OCI-LY1 (cell line): ENCODE measurements at regions not wholly inside any gene's neighbourhood (a gene's known extent, or its start where the extent isn't known, plus 50 kb on each side); places are given as distances from the start of the nearest gene placed in this dataset.

Source experiments
- H2AFZ ChIP-seq: fragments of 200-600 bp; sonication (generic), shearing (Covaris generic); 2 replicates; pipeline ENCODE4 v1.6.0; 2014; ENCODE audit warnings: antibody characterized with exemption, mild to moderate bottlenecking, low read length
- H3F3A ChIP-seq: fragments of 200-600 bp; sonication (generic), shearing (Covaris generic); 2 replicates; pipeline ENCODE4 v1.6.0; 2014; ENCODE audit warnings: mild to moderate bottlenecking, antibody characterized with exemption, low read length, moderate library complexity; ENCODE audit not compliant: insufficient read depth
- H3K27ac ChIP-seq: fragments of 200-600 bp; sonication (generic); 2 replicates; pipeline ENCODE4 v1.5.1; 2014; ENCODE audit warnings: low read length, mixed run types, mild to moderate bottlenecking, low read depth; ENCODE audit not compliant: poor library complexity, severe bottlenecking
- H3K27me3 ChIP-seq: fragments of 200-600 bp; sonication (generic); 2 replicates; pipeline ENCODE4 v1.6.0; 2014; ENCODE audit warnings: antibody characterized with exemption, mild to moderate bottlenecking, low read length, moderate library complexity; ENCODE audit not compliant: insufficient read depth
- H3K36me3 ChIP-seq: fragments of 200-600 bp; sonication (generic); 2 replicates; pipeline ENCODE4 v1.6.1; 2014; ENCODE audit warnings: mild to moderate bottlenecking, antibody characterized with exemption, low read length, moderate library complexity, mixed read lengths; ENCODE audit not compliant: insufficient read depth
- H3K4me1 ChIP-seq: fragments of 200-600 bp; sonication (generic); 2 replicates; pipeline ENCODE4 v1.5.1; 2014; ENCODE audit warnings: mild to moderate bottlenecking, low read length, moderate library complexity; ENCODE audit not compliant: insufficient read depth, severe bottlenecking
- H3K4me2 ChIP-seq: fragments of 200-600 bp; sonication (generic), shearing (Covaris generic); 2 replicates; pipeline ENCODE4 v1.6.1; 2014; ENCODE audit warnings: low read length
- H3K4me3 ChIP-seq: fragments of 200-600 bp; sonication (generic); 2 replicates; pipeline ENCODE4 v1.5.1; 2014; ENCODE audit warnings: low read length, low read depth, mild to moderate bottlenecking, mixed read lengths; ENCODE audit not compliant: poor library complexity, severe bottlenecking
- H3K79me2 ChIP-seq: fragments of 200-600 bp; shearing (Covaris generic); 2 replicates; pipeline ENCODE4 v1.6.1; 2016; ENCODE audit warnings: mixed run types, low read length, mixed read lengths; ENCODE audit not compliant: insufficient read depth
- H3K9ac ChIP-seq: fragments of 200-600 bp; sonication (generic), shearing (Covaris generic); 2 replicates; pipeline ENCODE4 v1.6.1; 2014; ENCODE audit warnings: mild to moderate bottlenecking, low read length, mixed read lengths
- H3K9me2 ChIP-seq: fragments of 200-600 bp; sonication (generic), shearing (Covaris generic); 2 replicates; pipeline ENCODE4 v1.6.1; 2014; ENCODE audit warnings: low read depth, mild to moderate bottlenecking, low read length, mixed read lengths
- H3K9me3 ChIP-seq: fragments of 200-600 bp; shearing (Covaris generic); 2 replicates; pipeline ENCODE4 v1.6.1; 2014; ENCODE audit warnings: low read length, mixed read lengths
- H4K20me1 ChIP-seq: fragments of 200-600 bp; sonication (generic), shearing (Covaris generic); 2 replicates; pipeline ENCODE4 v1.6.0; 2016; ENCODE audit warnings: mild to moderate bottlenecking, low read length; ENCODE audit not compliant: insufficient read depth
- EZH2 ChIP-seq: fragments of 200-600 bp; sonication (generic), shearing (Covaris generic); IDR thresholded peaks from 2 replicates; pipeline ENCODE4 v1.8.0; 2017; ENCODE audit warnings: borderline replicate concordance, mixed run types, mild to moderate bottlenecking, antibody characterized with exemption, low read length, moderate library complexity, mixed read lengths
- TF ChIP-seq, protein P1 (sequence below): fragments of 200-600 bp; sonication (generic), shearing (Covaris generic); IDR thresholded peaks from 2 replicates; pipeline ENCODE4 v1.5.1; 2017; ENCODE audit warnings: mild to moderate bottlenecking, antibody characterized with exemption, low read length, moderate library complexity, mixed read lengths

DNA sequence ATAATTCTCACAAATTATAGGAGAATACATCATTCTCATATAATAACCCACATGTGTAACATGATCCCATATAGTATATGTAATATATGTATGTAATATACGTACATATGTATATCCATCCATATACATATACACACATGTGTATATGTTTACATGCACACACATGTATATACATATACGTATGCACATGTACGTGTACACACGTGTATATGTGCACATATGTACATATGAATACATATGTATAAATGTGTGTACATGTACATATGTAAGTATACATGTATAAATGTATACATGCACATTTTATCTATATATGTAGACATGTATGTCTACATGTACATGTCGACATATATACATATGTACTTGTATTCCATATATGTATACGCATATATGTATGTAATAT is 288.8 kb downstream of the NPIPA8 start:
- no peaks in the 10 kb centered on the region for H3K4me1 ChIP-seq
- H2AFZ ChIP-seq: no peak overlapping the region
- no peaks in the 10 kb centered on the region for H3K9me2 ChIP-seq
- H3F3A ChIP-seq: no peaks in the 10 kb centered on the region
- H3K9me3 ChIP-seq: no peaks in the 10 kb centered on the region
- TF ChIP-seq EZH2: no peak
- TF ChIP-seq, protein P1, sequence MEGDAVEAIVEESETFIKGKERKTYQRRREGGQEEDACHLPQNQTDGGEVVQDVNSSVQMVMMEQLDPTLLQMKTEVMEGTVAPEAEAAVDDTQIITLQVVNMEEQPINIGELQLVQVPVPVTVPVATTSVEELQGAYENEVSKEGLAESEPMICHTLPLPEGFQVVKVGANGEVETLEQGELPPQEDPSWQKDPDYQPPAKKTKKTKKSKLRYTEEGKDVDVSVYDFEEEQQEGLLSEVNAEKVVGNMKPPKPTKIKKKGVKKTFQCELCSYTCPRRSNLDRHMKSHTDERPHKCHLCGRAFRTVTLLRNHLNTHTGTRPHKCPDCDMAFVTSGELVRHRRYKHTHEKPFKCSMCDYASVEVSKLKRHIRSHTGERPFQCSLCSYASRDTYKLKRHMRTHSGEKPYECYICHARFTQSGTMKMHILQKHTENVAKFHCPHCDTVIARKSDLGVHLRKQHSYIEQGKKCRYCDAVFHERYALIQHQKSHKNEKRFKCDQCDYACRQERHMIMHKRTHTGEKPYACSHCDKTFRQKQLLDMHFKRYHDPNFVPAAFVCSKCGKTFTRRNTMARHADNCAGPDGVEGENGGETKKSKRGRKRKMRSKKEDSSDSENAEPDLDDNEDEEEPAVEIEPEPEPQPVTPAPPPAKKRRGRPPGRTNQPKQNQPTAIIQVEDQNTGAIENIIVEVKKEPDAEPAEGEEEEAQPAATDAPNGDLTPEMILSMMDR: no peak
- no peak overlapping the region for H3K27ac ChIP-seq
- no peaks in the 10 kb centered on the region for H3K27me3 ChIP-seq
- H3K4me3 ChIP-seq: no peak overlapping the region
- H4K20me1 ChIP-seq: no peaks in the 10 kb centered on the region
- no peak overlapping the region for H3K9ac ChIP-seq
- H3K36me3 ChIP-seq: no peaks in the 10 kb centered on the region
- no peak overlapping the region for H3K4me2 ChIP-seq
- H3K79me2 ChIP-seq: no peaks in the 10 kb centered on the region

DNA sequence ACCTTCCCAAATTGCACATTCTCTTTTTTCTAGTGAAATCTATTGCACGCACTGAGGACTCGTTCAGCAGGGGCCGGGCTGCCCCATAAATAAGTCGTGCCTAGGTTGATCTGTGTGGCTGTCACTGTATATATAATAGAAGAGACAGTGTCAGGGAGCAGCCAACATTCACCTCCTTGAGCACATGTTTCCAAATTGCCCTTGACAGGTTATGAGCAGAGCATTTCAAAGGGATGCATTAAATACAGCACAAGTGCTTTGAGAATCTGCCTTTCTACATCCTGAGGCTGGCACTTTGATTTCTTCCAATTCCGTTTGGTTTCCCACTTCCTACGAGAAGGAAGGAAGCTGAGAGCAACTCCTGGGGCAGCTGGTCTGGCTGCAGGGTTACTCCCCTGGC is 291.2 kb downstream of the NPIPA8 start:
- Histone ChIP-seq H2AFZ (no peak overlapping the region), H3F3A (no peaks in the 10 kb centered on the region), H3K9ac (no peak overlapping the region), H3K27me3 (no peaks in the 10 kb centered on the region), H3K9me2 (no peaks in the 10 kb centered on the region), H3K27ac (no peak overlapping the region), H3K9me3 (no peaks in the 10 kb centered on the region), H3K79me2 (no peaks in the 10 kb centered on the region), H3K4me3 (no peak overlapping the region), H3K4me1 (no peaks in the 10 kb centered on the region), H3K36me3 (no peaks in the 10 kb centered on the region), H4K20me1 (no peaks in the 10 kb centered on the region), H3K4me2 (no peak overlapping the region)
- TF ChIP-seq EZH2: no peak
- TF ChIP-seq, protein P1: no peak

- Histone ChIP-seq H3K27me3 (no peaks in the 10 kb centered on the region), H4K20me1 (no peaks in the 10 kb centered on the region), H3K79me2 (no peaks in the 10 kb centered on the region), H3K9me2 (no peaks in the 10 kb centered on the region), H3F3A (no peaks in the 10 kb centered on the region), H3K9me3 (no peaks in the 10 kb centered on the region), H3K4me3 (no peak overlapping the region), H3K4me2 (no peak overlapping the region), H3K27ac (no peak overlapping the region), H2AFZ (no peak overlapping the region), H3K9ac (no peak overlapping the region), H3K36me3 (no peaks in the 10 kb centered on the region), H3K4me1 (no peaks in the 10 kb centered on the region)
- TF ChIP-seq, protein P1: no peak
- no peak for TF ChIP-seq EZH2
Observed at GRCh38 chr16:18041864-18042834, 294.4 kb downstream of the NPIPA8 start.
